BJ (cell line): ENCODE measurements at regions not wholly inside any gene's neighbourhood (a gene's known extent, or its start where the extent isn't known, plus 50 kb on each side); places are given as distances from the start of the nearest gene placed in this dataset. TPM values are rescaled to one million over a fixed set of nuclear protein-coding genes. Genes with fewer than 3 reads are reported as not detected.

Source experiments
- CTCF ChIA-PET: fragments of 350-600 bp; formaldehyde crosslinking; extraction: SDS; loops from one replicate; lab custom pipeline; 2021; ENCODE audit warnings: antibody characterized with exemption, inconsistent platforms; lab: Yijun Ruan, JAX
- POLR2A ChIA-PET: fragments of 300-600 bp; sonication (Branson Sonifier 250); formaldehyde crosslinking; extraction: SDS; loops from one replicate; lab custom pipeline; 2021; ENCODE audit warnings: antibody characterized with exemption; lab: Charles Lee
- DNase-seq: peaks from one replicate; pipeline ENCODE4 v3.0.0-alpha.2; 2011; ENCODE audit warnings: low read depth
- H3K27me3 ChIP-seq: 2 replicates; pipeline ENCODE4 v1.6.0; 2011; ENCODE audit warnings: low read length; ENCODE audit not compliant: control insufficient read depth, insufficient read depth
- H3K36me3 ChIP-seq: 2 replicates; pipeline ENCODE4 v1.5.1; 2011; ENCODE audit warnings: low read length; ENCODE audit not compliant: control insufficient read depth, insufficient read depth
- H3K4me3 ChIP-seq: 2 replicates; pipeline ENCODE4 v1.5.1; 2011; ENCODE audit warnings: low read depth, mild to moderate bottlenecking, control low read depth, low read length
- small RNA-seq: library from RNA; depleted of rRNA; stranded (forward); fragments of <200 nt; gene quantifications from one replicate; pipeline ENCODE3, GENCODE V24; 2012; ENCODE audit warnings: low replicate concordance, low read depth; ENCODE audit not compliant: insufficient read length
- TF ChIP-seq, protein P1 (sequence below): IDR thresholded peaks from 2 replicates; pipeline ENCODE4 v1.5.1; 2011; ENCODE audit warnings: low read depth, mild to moderate bottlenecking, control low read depth, inconsistent platforms, low read length, moderate library complexity; ENCODE audit not compliant: insufficient read depth

DNA sequence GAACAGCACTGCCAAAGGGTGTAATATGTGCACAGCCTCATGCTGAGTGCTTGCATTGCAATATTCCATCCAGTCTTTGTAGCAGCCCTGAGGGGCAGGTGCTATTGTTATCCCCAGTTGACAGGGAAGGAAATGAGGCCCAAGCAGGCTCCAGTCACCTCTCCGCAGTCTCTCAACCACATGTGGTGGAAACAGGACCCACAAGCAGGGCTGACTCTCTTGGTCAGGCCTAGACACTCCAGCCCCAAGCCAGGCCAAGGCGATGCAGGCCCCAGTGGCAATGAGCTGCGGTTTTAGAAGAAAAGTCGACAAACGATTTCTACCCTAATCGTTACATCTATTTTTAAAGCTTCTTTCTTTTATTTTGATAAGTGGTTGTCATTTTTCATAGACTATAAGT is 52.6 kb upstream of the GADD45A start:
- TF ChIP-seq, protein P1, sequence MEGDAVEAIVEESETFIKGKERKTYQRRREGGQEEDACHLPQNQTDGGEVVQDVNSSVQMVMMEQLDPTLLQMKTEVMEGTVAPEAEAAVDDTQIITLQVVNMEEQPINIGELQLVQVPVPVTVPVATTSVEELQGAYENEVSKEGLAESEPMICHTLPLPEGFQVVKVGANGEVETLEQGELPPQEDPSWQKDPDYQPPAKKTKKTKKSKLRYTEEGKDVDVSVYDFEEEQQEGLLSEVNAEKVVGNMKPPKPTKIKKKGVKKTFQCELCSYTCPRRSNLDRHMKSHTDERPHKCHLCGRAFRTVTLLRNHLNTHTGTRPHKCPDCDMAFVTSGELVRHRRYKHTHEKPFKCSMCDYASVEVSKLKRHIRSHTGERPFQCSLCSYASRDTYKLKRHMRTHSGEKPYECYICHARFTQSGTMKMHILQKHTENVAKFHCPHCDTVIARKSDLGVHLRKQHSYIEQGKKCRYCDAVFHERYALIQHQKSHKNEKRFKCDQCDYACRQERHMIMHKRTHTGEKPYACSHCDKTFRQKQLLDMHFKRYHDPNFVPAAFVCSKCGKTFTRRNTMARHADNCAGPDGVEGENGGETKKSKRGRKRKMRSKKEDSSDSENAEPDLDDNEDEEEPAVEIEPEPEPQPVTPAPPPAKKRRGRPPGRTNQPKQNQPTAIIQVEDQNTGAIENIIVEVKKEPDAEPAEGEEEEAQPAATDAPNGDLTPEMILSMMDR, result no peak
- H3K4me3 ChIP-seq, result no peak overlapping the region
- H3K27me3 ChIP-seq, result no peaks in the 10 kb centered on the region
- no peak for DNase-seq
- CTCF ChIA-PET, result no interaction called here
- H3K36me3 ChIP-seq, result no peaks in the 10 kb centered on the region
- POLR2A ChIA-PET, result no interaction called here

DNA sequence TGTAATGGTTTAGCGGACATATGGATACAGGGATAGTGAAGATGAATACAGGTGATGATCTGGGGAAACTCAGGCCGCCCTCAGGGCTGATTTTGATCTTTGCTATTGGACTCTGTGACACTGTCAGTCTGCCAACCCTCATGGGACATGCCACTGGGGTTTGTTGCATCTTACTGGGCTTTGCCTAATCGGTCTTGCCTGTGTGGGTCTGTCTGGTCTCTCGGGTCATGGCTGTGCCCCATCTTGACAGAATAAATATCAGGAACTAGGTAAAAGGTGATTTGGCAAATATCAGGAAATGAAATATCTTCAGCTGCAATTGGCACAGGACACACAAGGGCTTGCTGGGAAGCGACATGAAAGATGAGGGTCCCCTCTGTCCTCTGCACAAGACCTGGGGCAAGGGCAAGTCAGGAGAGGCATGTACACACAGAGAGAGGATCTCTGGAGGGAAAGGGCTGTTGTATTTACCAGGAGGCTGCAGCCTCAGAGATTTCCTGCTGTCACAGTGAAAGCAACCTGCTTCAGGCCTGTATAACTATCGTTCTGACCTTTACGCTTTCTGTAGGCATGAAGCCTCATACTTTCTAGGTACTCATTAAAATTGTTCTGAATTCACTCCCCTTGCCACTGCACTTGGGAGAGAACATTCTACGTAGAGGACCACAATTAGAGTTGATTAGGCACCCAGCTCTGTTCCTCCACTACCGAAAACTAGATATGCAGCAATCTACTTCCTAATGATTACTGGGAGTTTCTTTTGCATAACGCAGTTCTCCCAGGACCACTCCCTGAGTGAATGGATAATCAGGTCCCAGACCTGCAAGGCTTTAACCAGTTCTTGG is 52.0 kb upstream of the GADD45A start:
- TF ChIP-seq, protein P1, result no peak
- Histone ChIP-seq H3K4me3 (no peak overlapping the region), H3K36me3 (no peaks in the 10 kb centered on the region), H3K27me3 (no peaks in the 10 kb centered on the region)
- CTCF ChIA-PET, result no interaction called here
- POLR2A ChIA-PET, result no interaction called here
- no peak for DNase-seq

DNA sequence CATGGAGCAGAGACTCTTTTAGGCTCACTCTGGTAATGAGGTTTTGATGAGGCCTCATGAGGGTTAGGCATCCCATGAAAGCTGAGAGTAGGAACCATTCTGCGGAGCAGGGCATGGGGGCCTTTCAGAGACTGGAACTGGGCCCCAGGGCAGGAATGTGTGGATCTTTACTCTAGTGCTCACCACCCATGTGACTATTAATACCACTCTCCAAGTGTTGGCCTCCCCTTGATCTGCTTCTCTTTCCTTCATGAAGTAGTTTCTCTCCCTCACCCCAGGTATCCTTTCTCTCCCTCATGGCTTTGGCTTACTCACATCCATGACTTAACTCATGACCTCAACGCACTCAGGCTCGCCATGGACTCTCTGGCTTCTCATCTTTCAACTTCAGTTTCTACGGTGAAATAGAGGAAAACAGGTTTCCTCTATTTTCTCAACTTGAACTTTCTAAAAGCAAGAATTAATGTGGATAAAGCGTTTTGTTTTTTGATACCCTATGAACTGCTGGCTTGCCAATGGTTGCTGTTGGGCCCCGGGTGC is 50.5 kb upstream of the GADD45A start:
- POLR2A ChIA-PET, result interaction anchor here (0.5 kb wide), 1 partner anchor 1492 kb away, joined by 3 read pairs; no protein-coding TSS in a partner anchor
- TF ChIP-seq, protein P1, result no peak
- no peak overlapping the region for H3K4me3 ChIP-seq

DNA sequence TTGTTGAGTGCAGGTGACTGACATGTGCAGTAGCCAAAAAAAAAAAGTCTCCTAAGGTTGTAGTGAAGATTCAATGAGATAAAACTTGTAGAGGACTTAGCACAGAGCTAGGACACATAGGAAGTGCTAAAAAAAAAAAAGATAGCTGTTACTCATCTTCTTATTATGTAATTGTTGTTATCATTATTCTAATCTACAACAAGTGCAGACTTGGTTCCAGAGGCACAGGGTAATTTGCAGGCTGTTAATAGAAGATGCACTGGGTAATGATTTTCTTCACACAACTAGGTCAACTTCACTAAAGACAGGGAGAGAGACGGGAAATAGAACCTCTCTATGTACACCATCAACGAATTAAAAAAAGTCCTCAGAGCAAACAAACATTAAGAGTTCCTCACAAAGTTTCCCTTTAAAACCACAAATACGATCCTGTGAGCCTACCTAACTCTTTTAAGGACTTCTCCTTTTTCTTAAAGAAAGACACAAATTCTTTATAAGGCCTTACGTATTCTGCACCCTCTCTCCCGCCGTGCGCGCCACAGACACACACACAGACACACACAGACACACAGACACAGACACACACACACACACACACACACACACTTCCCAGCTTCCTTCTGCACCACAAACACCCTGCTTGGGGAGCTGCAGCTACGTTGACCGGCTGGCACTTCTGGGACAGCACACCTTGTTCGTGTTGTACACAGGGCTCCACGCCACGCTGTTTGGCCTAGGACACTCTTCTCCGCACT is 49.8 kb upstream of the GADD45A start:
- TF ChIP-seq, protein P1, result no peak
- no peak for DNase-seq
- no peaks in the 10 kb centered on the region for H3K36me3 ChIP-seq
- CTCF ChIA-PET, result interaction anchor here (0.6 kb wide), 2 partner anchors 11 to 19 kb away, joined by 3 to 4 read pairs; no protein-coding TSS in a partner anchor
- no peak overlapping the region for H3K4me3 ChIP-seq
- POLR2A ChIA-PET, result no interaction called here
- H3K27me3 ChIP-seq, result no peaks in the 10 kb centered on the region

More for the DNA sequence above, 50.5 kb upstream of the GADD45A start:
- no peaks in the 10 kb centered on the region for H3K36me3 ChIP-seq
- no peaks in the 10 kb centered on the region for H3K27me3 ChIP-seq
- no peak for DNase-seq
- CTCF ChIA-PET, result no interaction called here

Small RNAs in the stretch of these regions (small RNA-seq; reads per million reads assigned to genes)
- gene RNU6-1031P, result not detected
